Spleen (tissue), 7 donors: ENCODE measurements at regions not wholly inside any gene's neighbourhood (a gene's known extent, or its start where the extent isn't known, plus 50 kb on each side); places are given as distances from the start of the nearest gene placed in this dataset.

Source experiments
- POLR2A ChIP-seq, 3 donors: fragments of 450-650 bp; IDR thresholded peaks; one replicate each; pipeline ENCODE4 v1.5.1; 2017; ENCODE audit warnings: antibody characterized with exemption in 3 of 3, mild to moderate bottlenecking in 1 of 3
- TF ChIP-seq, protein P1 (sequence below), 11 experiments: fragments of 200-600 bp in 7 of 11; fragments of 450-650 bp in 4 of 11; sonication (generic) in 4 of 11; IDR thresholded peaks in 8 of 11; conservative IDR thresholded peaks in 3 of 11; 1 replicate in 7 of 11; 2 replicates in 4 of 11; pipeline versions ENCODE4 v1.4.0 to v1.8.0; 2016 to 2021; ENCODE audit warnings: antibody characterized with exemption in 11 of 11, inconsistent platforms in 4 of 11, mild to moderate bottlenecking in 1 of 11
- donor health status: DM: no; HTN: no; CAD: no; lungs with moderate emphysema.
- donor health status: DM: no; HTN: no; CAD: no.
- donor health status: DM: no; HTN: no; CAD: no.

DNA sequence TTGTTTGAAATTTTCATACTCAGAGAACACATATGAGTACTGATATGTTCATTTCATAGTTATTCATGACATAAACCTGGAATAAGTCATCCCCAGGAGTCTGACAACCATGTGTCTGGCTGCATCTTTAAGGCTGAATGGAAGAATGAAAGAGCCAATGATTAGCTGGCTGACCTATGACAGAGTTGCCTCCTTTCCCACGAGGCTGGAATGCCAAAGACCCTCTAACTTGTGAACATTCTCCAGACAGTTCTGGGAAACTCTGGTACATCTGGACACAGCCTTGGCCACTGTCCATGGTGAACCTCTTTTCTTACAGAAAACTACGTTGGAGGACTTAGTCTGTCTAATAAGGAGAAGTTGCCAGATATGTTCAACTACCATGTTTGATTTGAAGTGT is 380.8 kb upstream of the MKI67 start:
- no peak for TF ChIP-seq POLR2A (IDR thresholded peaks at IDR 0.05)
- TF ChIP-seq, protein P1, sequence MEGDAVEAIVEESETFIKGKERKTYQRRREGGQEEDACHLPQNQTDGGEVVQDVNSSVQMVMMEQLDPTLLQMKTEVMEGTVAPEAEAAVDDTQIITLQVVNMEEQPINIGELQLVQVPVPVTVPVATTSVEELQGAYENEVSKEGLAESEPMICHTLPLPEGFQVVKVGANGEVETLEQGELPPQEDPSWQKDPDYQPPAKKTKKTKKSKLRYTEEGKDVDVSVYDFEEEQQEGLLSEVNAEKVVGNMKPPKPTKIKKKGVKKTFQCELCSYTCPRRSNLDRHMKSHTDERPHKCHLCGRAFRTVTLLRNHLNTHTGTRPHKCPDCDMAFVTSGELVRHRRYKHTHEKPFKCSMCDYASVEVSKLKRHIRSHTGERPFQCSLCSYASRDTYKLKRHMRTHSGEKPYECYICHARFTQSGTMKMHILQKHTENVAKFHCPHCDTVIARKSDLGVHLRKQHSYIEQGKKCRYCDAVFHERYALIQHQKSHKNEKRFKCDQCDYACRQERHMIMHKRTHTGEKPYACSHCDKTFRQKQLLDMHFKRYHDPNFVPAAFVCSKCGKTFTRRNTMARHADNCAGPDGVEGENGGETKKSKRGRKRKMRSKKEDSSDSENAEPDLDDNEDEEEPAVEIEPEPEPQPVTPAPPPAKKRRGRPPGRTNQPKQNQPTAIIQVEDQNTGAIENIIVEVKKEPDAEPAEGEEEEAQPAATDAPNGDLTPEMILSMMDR (IDR thresholded peaks at IDR 0.05 in 8 of 11, conservative IDR thresholded peaks at IDR 0.05 in 3 of 11) = no peak
